GM12873 (cell line): ENCODE measurements at regions not wholly inside any gene's neighbourhood (a gene's known extent, or its start where the extent isn't known, plus 50 kb on each side); places are given as distances from the start of the nearest gene placed in this dataset.

ENCODE experiments used
- CTCF ChIP-seq: IDR thresholded peaks from 2 replicates; pipeline ENCODE4 v1.5.1; 2012; ENCODE audit warnings: low read depth, mild to moderate bottlenecking, moderate library complexity, low read length, control low read depth; ENCODE audit not compliant: insufficient read depth; ENCODE audit errors: missing control alignments

DNA sequence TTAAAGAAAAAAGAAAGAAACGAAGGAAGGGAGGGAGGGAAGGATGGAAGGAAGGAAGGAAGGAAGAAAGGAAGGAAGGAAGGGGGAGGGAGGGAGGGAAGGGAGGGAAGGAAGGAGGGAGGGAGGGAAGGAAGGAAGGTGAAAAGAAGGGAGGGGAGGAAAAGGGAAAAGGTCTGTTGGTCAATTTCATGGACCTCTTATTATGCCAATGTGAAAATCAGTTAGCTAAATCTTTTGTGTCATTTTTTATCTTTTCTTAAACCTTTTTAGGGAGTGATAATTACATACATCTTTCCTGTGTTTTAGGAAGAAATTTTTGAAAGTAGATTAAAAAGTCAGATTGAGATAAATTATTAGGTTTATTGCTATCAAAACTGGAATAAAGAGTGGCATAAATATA is 670.2 kb upstream of the CITED2 start:
- no peak for TF ChIP-seq CTCF

- no peak for TF ChIP-seq CTCF
Measured at GRCh38 chr6:140043762-140044378, 669.4 kb upstream of the CITED2 start.

DNA sequence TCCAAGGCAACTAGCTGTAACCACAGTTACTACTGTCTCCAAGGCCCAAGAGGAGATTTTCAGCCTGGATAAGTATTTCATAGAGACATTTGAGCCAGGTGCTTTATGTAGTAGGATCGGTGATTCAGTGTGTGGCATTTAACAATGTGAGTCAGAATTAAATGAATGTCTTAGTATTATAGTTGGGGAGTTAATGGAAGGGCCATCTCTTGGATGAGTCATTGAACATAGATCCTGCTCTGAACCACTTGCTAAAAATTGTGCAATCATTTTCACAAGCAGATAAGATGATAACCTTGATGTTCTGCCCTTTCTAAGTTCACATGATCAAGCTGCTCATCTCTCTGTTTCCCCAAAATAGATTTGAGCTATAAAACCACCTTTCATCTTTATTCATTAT is 668.9 kb upstream of the CITED2 start:
- no peak for TF ChIP-seq CTCF

- no peak for TF ChIP-seq CTCF
Measured at GRCh38 chr6:140041571-140042332, 667.3 kb upstream of the CITED2 start.

DNA sequence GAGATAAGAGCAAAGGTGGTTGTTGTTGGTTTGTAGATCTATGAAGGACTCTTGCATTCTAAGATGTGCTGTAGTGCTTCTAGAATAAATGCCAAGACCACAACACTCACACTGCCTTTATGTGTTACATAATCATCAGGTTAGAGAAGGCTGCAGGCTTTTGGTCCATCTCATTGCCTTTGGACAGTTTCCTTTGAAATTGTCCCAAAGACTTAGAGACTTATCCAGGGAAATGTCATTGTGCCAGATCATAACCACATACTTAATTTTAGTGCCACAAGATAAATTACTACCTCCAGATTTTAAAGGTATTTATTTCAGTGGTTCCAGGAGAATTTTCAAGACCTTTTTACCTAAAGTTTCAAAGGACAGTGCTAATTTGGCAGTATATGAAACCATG is 666.6 kb upstream of the CITED2 start:
- no peak for TF ChIP-seq CTCF

DNA sequence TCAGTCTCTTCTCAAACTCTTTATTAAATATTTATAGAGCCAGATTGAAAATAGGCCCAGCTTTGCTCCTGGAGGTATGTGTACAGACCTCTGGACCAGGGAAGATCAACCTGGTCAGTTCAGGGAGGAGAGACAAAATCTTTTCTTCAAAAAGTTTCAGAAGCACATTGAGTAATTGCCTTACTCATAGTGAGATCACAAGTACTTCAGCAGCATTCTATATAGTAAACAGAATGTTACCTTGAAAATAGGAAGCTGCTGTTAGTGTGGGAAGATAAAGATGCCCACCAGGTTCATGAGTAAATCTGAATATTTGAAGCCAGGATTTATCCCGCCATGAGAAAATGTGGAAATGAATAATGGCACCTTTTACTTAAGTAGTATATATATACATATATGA is 665.9 kb upstream of the CITED2 start:
- TF ChIP-seq CTCF, result no peak

DNA sequence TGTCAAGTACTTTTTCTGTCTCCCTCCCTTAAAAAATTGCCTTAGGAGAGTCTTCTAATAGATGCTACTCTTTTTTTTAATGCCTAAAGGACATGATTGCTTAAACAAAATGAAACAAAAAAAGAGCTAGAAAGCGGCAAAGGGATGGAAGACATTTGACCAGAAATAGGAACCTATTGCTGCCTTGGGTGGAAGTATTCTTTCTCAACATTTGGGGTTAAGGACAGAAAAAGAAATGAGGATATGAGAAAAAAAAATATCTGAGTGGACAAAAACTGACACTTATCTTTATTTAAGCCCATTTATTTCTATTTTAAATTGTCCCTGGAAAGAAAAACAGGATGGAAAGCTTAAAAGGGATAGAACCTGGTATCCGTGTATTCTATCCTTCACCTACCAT is 664.9 kb upstream of the CITED2 start:
- no peak for TF ChIP-seq CTCF
